OCI-LY1 (cell line): ENCODE measurements at regions not wholly inside any gene's neighbourhood (a gene's known extent, or its start where the extent isn't known, plus 50 kb on each side); places are given as distances from the start of the nearest gene placed in this dataset.

Source experiments
- H2AFZ ChIP-seq: fragments of 200-600 bp; sonication (generic), shearing (Covaris generic); 2 replicates; pipeline ENCODE4 v1.6.0; 2014; ENCODE audit warnings: antibody characterized with exemption, mild to moderate bottlenecking, low read length
- H3F3A ChIP-seq: fragments of 200-600 bp; sonication (generic), shearing (Covaris generic); 2 replicates; pipeline ENCODE4 v1.6.0; 2014; ENCODE audit warnings: mild to moderate bottlenecking, antibody characterized with exemption, low read length, moderate library complexity; ENCODE audit not compliant: insufficient read depth
- H3K27ac ChIP-seq: fragments of 200-600 bp; sonication (generic); 2 replicates; pipeline ENCODE4 v1.5.1; 2014; ENCODE audit warnings: low read length, mixed run types, mild to moderate bottlenecking, low read depth; ENCODE audit not compliant: poor library complexity, severe bottlenecking
- H3K27me3 ChIP-seq: fragments of 200-600 bp; sonication (generic); 2 replicates; pipeline ENCODE4 v1.6.0; 2014; ENCODE audit warnings: antibody characterized with exemption, mild to moderate bottlenecking, low read length, moderate library complexity; ENCODE audit not compliant: insufficient read depth
- H3K36me3 ChIP-seq: fragments of 200-600 bp; sonication (generic); 2 replicates; pipeline ENCODE4 v1.6.1; 2014; ENCODE audit warnings: mild to moderate bottlenecking, antibody characterized with exemption, low read length, moderate library complexity, mixed read lengths; ENCODE audit not compliant: insufficient read depth
- H3K4me1 ChIP-seq: fragments of 200-600 bp; sonication (generic); 2 replicates; pipeline ENCODE4 v1.5.1; 2014; ENCODE audit warnings: mild to moderate bottlenecking, low read length, moderate library complexity; ENCODE audit not compliant: insufficient read depth, severe bottlenecking
- H3K4me2 ChIP-seq: fragments of 200-600 bp; sonication (generic), shearing (Covaris generic); 2 replicates; pipeline ENCODE4 v1.6.1; 2014; ENCODE audit warnings: low read length
- H3K4me3 ChIP-seq: fragments of 200-600 bp; sonication (generic); 2 replicates; pipeline ENCODE4 v1.5.1; 2014; ENCODE audit warnings: low read length, low read depth, mild to moderate bottlenecking, mixed read lengths; ENCODE audit not compliant: poor library complexity, severe bottlenecking
- H3K79me2 ChIP-seq: fragments of 200-600 bp; shearing (Covaris generic); 2 replicates; pipeline ENCODE4 v1.6.1; 2016; ENCODE audit warnings: mixed run types, low read length, mixed read lengths; ENCODE audit not compliant: insufficient read depth
- H3K9ac ChIP-seq: fragments of 200-600 bp; sonication (generic), shearing (Covaris generic); 2 replicates; pipeline ENCODE4 v1.6.1; 2014; ENCODE audit warnings: mild to moderate bottlenecking, low read length, mixed read lengths
- H3K9me2 ChIP-seq: fragments of 200-600 bp; sonication (generic), shearing (Covaris generic); 2 replicates; pipeline ENCODE4 v1.6.1; 2014; ENCODE audit warnings: low read depth, mild to moderate bottlenecking, low read length, mixed read lengths
- H3K9me3 ChIP-seq: fragments of 200-600 bp; shearing (Covaris generic); 2 replicates; pipeline ENCODE4 v1.6.1; 2014; ENCODE audit warnings: low read length, mixed read lengths
- H4K20me1 ChIP-seq: fragments of 200-600 bp; sonication (generic), shearing (Covaris generic); 2 replicates; pipeline ENCODE4 v1.6.0; 2016; ENCODE audit warnings: mild to moderate bottlenecking, low read length; ENCODE audit not compliant: insufficient read depth
- EZH2 ChIP-seq: fragments of 200-600 bp; sonication (generic), shearing (Covaris generic); IDR thresholded peaks from 2 replicates; pipeline ENCODE4 v1.8.0; 2017; ENCODE audit warnings: borderline replicate concordance, mixed run types, mild to moderate bottlenecking, antibody characterized with exemption, low read length, moderate library complexity, mixed read lengths
- TF ChIP-seq, protein P1 (sequence below): fragments of 200-600 bp; sonication (generic), shearing (Covaris generic); IDR thresholded peaks from 2 replicates; pipeline ENCODE4 v1.5.1; 2017; ENCODE audit warnings: mild to moderate bottlenecking, antibody characterized with exemption, low read length, moderate library complexity, mixed read lengths

DNA sequence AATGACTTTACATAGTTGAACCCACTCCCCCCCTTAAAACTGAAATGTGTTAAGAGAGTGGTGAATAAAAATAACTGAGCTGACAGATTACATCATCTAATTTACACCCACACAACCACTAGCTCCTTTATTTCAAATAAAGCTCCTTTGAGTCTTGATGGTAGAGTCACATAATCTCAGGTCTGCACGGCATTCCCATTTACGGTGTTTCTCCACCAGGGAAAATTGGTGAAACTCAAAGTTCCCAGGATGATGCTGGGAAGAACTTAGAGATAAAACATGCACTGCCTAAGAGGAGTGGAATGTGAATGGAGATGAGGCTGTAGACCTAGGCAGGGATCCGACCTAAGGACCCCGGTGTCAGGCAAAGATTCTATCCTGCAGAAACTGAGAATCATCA, 727.8 kb upstream of the ADAMTS5 start:
- Histone ChIP-seq H3K79me2 (no peaks in the 10 kb centered on the region), H2AFZ (no peak overlapping the region), H3K9me2 (no peaks in the 10 kb centered on the region), H4K20me1 (no peaks in the 10 kb centered on the region), H3K4me1 (no peaks in the 10 kb centered on the region), H3K27me3 (no peaks in the 10 kb centered on the region), H3K4me2 (no peak overlapping the region), H3K36me3 (no peaks in the 10 kb centered on the region), H3K4me3 (no peak overlapping the region), H3K9ac (no peak overlapping the region), H3F3A (no peaks in the 10 kb centered on the region), H3K27ac (no peak overlapping the region), H3K9me3 (no peaks in the 10 kb centered on the region)
- TF ChIP-seq, protein P1, sequence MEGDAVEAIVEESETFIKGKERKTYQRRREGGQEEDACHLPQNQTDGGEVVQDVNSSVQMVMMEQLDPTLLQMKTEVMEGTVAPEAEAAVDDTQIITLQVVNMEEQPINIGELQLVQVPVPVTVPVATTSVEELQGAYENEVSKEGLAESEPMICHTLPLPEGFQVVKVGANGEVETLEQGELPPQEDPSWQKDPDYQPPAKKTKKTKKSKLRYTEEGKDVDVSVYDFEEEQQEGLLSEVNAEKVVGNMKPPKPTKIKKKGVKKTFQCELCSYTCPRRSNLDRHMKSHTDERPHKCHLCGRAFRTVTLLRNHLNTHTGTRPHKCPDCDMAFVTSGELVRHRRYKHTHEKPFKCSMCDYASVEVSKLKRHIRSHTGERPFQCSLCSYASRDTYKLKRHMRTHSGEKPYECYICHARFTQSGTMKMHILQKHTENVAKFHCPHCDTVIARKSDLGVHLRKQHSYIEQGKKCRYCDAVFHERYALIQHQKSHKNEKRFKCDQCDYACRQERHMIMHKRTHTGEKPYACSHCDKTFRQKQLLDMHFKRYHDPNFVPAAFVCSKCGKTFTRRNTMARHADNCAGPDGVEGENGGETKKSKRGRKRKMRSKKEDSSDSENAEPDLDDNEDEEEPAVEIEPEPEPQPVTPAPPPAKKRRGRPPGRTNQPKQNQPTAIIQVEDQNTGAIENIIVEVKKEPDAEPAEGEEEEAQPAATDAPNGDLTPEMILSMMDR, result no peak
- TF ChIP-seq EZH2, result no peak

DNA sequence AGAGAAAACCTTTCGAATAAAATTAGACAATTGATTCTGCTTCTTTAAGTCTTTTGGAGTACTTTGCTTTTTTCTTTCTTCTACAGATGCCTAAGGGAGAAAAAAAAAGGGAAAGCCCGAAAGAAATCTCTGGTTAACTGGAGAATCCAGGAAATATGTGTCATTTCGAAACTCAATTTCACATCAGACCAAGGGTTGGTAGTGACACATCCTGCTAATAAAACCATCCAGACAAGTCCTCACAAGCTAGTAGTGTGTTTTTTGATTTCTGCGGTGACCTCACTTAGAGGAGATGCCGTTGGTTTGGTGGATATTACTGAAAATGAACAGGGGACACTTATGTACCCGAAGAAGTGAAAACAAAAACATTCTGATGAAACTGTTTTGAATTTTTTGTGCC, 726.5 kb upstream of the ADAMTS5 start:
- H3K27me3 ChIP-seq, result no peaks in the 10 kb centered on the region
- H3K4me2 ChIP-seq, result no peak overlapping the region
- H2AFZ ChIP-seq, result no peak overlapping the region
- H3K79me2 ChIP-seq, result no peaks in the 10 kb centered on the region
- H3K9ac ChIP-seq, result no peak overlapping the region
- H3K27ac ChIP-seq, result no peak overlapping the region
- H3K4me1 ChIP-seq, result no peaks in the 10 kb centered on the region
- H3K36me3 ChIP-seq, result no peaks in the 10 kb centered on the region
- TF ChIP-seq EZH2, result no peak
- TF ChIP-seq, protein P1, result no peak
- H4K20me1 ChIP-seq, result no peaks in the 10 kb centered on the region
- H3K9me2 ChIP-seq, result no peaks in the 10 kb centered on the region
- H3K9me3 ChIP-seq, result no peaks in the 10 kb centered on the region
- H3K4me3 ChIP-seq, result no peak overlapping the region
- no peaks in the 10 kb centered on the region for H3F3A ChIP-seq

DNA sequence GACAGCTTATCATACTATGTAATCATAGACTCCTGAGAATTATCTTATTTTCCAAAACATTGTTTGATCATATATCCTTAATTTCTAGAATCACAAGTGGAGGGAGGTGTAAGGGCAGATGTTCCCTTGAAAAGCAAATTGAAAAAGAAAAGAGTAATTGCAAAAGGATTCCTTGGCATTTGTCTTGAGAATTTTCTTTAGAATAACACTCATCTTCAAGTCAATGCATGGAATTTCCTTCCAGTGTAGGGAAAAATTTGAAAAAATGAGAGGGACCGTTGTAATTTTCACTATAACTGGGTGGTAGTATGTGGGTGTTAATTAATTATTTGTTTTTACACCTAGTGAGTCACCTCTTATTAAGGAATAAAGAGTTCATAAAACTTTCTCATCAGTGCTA, 724.6 kb upstream of the ADAMTS5 start:
- no peak for TF ChIP-seq EZH2
- TF ChIP-seq, protein P1, result no peak
- Histone ChIP-seq H2AFZ (no peak overlapping the region), H3K27ac (no peak overlapping the region), H3K4me2 (no peak overlapping the region), H3K9ac (no peak overlapping the region), H3K36me3 (no peaks in the 10 kb centered on the region), H3K79me2 (no peaks in the 10 kb centered on the region), H3K27me3 (no peaks in the 10 kb centered on the region), H3K4me3 (no peak overlapping the region), H4K20me1 (no peaks in the 10 kb centered on the region), H3K9me2 (no peaks in the 10 kb centered on the region), H3F3A (no peaks in the 10 kb centered on the region), H3K4me1 (no peaks in the 10 kb centered on the region), H3K9me3 (no peaks in the 10 kb centered on the region)
